A673 (cell line): ENCODE measurements at regions not wholly inside any gene's neighbourhood (a gene's known extent, or its start where the extent isn't known, plus 50 kb on each side); places are given as distances from the start of the nearest gene placed in this dataset.

Experiments used
- EZH2 ChIP-seq: fragments of 200-600 bp; sonication (generic); IDR thresholded peaks from 2 replicates; pipeline ENCODE4 v1.6.1; 2017; ENCODE audit warnings: borderline replicate concordance, low read depth, mild to moderate bottlenecking, mixed read lengths, antibody characterized with exemption, low read length; ENCODE audit not compliant: poor library complexity, severe bottlenecking
- TF ChIP-seq, protein P1 (sequence below): fragments of 300-800, 200-600 bp; sonication (generic); conservative IDR thresholded peaks from 2 replicates; pipeline ENCODE4 v1.5.1; 2017; ENCODE audit warnings: low read depth, mild to moderate bottlenecking, antibody characterized with exemption, low read length, moderate library complexity, mixed read lengths

DNA sequence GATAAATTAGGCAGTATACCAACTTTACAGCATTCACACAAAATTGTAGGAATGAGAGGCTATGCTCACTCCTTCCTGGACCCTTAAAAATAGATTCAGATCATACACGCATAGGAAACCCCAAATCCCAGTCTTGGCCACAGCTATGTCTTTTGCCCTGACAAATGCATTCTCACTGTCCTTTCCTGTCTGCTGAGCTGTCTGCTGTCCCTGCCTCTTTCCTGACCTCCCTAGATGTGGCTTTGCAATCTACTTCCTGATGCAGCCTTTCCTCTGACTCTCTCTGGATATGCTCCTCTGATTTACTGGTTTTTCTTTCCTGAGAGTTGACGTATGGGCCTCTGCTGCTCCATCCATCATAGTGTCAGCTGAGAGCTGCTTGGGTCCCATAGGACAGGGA lies 59.8 kb upstream of the SLC35F3 start:
- TF ChIP-seq, protein P1, sequence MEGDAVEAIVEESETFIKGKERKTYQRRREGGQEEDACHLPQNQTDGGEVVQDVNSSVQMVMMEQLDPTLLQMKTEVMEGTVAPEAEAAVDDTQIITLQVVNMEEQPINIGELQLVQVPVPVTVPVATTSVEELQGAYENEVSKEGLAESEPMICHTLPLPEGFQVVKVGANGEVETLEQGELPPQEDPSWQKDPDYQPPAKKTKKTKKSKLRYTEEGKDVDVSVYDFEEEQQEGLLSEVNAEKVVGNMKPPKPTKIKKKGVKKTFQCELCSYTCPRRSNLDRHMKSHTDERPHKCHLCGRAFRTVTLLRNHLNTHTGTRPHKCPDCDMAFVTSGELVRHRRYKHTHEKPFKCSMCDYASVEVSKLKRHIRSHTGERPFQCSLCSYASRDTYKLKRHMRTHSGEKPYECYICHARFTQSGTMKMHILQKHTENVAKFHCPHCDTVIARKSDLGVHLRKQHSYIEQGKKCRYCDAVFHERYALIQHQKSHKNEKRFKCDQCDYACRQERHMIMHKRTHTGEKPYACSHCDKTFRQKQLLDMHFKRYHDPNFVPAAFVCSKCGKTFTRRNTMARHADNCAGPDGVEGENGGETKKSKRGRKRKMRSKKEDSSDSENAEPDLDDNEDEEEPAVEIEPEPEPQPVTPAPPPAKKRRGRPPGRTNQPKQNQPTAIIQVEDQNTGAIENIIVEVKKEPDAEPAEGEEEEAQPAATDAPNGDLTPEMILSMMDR: no peak
- TF ChIP-seq EZH2: no peak
